Fibroblast of skin of left biceps (primary cell): ENCODE measurements at regions not wholly inside any gene's neighbourhood (a gene's known extent, or its start where the extent isn't known, plus 50 kb on each side); places are given as distances from the start of the nearest gene placed in this dataset.

Experiments used
- DNase-seq, 2 experiments: peaks; one replicate each; pipeline ENCODE4 v3.0.0-alpha.2; 2013; ENCODE audit warnings: low read depth in 2 of 2

DNA sequence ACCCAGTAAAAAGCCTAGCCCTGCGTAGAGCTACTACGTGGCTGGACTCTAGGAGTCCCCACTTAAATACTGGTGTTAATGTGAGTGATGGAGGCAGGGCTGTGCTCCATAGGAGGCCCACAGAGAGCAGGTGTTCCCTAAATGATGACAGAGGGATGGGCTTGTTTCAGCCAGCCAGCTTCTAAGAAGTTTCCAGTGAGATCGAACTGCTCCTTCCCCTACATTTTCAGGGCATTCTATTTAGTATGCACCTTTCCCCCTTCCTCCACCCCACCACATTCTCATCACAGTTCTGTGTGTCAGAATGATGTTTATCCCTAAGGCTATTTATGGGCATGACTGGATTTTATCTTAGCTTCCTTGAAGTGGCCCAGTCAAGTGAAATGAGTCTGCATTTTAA is 213.0 kb downstream of the TRIB2 start:
- no peak for DNase-seq

DNA sequence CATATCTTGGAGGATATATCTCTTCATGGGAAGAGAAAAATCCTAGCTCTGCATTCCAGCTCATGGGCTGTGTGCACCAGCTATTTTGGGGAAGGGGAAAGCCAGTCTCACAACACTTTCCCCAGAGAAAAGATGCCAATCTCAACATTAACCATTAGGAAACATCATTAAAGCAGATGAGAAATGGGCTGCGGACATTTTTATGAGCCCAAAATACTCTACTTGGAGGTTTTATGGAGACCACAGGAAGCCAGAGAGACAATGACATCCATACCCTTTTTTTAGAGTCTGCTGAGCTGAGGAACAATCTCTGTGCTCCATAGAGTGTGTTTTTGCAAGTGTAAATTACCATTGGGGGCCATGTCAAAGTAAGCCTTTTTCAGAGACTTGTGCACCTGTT is 213.7 kb downstream of the TRIB2 start:
- DNase-seq = no peak

DNA sequence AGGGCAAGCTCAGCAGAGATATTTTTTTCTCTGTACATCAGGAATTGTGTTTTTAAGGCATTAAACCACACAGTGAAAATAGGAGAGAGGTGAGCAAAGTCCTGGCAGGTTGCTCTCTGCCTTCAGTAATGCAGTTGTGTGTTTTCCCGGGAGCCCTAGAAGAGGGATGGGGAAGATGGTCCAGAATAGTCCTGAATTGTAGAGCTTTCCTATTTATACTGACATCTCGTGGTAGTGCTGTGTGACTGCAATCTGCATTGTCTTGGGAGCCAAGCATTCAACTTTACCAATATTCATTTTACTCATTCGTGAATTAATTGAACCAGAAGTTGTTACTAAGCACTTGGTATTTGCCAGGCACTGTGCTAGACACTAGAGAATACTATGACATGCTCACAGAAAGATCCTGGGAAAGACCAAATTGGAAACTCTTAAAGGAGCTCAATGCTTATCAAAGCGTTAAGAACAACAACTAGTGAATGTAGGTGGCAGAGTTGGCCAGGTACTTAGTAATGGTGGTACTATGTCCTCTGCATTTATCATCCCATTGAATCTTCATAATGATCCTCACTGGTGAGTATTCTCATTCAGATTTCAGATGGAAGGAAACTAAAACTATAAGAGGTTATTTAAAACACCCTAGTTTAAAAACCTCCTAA is 214.6 kb downstream of the TRIB2 start:
- no peak for DNase-seq

DNA sequence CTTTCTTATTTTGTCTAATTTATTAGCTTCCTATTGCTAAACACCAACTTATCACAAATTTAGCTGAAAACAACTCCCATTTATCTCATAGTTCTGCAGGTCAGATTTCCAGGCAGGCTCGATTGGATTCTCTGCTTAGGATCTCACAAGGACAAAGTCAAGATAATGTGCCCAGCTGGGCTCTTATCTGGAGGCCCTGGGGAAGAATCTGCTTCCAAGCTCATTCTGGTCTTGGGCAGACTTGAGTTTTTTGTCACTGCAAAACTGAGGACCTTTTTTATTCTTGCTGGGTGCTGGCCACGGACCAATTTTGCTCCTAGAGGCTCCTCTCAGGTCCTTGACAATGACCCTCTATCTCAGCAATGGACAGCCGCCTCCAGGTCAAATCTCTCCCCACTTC is 215.5 kb downstream of the TRIB2 start:
- no peak for DNase-seq

DNA sequence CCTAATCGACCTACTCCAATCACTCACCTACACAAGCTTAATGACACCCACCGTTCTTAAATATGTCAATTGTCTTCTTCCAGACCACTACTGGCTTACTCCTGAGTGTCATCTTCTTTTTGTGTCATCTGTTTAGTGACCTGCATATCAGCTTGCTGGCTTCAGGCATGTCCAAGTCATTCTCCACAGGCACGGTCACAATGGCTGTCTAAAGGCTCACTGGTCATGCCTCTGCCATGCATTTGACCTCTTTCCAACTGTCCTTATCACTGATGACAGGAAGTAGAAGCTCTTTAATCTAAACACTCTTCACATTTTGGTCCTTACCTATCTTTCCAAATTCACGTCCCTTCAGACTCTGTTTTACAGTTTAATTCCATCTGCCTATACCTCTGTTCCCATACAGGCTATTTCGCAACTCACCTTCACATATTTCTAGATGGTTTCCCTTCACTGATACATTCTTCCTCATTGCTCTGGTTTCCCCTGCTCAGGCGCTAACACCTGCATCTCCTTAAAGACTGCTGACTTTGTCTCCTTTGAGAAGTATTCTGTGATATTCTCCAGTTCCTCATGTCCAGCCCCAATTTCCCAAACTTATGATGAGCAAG is 217.5 kb downstream of the TRIB2 start:
- no peak for DNase-seq

DNA sequence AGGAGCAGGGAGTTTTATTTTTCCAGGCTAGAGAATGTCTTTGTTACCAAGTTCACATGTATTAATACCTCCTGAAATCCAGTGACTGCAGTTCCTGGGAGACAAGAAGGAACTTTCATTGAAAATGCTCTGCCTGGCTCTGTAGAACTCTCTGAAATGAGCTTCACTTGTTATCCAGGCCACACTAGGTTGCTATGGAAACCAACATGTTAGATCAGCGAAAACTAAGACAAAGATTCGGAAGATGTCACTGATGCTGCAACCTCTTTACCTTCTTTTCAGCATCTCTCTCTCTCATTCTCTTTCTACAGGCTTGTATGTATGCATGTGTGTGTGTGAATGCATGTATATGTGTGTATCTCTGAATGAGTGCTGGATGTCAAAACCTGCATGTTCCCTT is 218.5 kb downstream of the TRIB2 start:
- no peak for DNase-seq

DNA sequence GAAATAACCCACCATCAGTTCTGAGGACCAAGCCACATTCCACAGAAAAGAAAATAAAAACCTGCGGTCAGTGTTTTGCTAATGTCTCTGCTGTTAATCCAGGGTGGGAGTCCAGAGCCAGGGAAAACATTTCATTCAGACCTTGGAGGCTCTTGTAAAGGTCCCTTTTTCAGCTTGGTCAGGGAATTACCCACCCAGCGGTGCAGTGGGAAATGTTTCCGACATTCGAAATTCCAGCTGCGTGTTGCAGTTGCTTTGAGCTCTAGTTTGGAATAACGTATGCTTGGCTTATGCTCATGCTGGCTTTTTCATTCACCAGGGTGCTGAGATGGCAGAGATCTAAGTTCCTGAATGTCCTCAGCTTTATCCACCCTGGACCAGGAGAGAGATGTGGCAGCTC is 219.1 kb downstream of the TRIB2 start:
- DNase-seq = no peak

DNA sequence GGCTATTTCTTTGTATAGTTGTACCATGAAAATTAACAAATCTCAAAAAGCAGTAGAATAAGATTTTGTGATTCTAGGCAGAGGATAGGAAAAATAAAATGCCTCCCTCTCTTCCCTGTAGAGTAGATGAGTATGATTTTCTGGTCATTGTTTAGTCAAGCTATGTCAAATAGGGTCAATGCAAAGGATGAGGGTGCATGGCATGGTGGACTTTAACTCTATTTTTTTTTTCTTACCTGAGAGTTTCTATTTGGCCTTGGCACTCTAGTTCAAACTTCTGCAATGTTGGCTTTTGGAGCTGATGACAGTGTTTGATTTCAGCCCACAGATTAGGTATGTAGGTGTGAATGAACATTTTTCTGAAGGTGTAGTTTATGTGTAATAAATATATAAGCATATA is 224.5 kb downstream of the TRIB2 start:
- no peak for DNase-seq

DNA sequence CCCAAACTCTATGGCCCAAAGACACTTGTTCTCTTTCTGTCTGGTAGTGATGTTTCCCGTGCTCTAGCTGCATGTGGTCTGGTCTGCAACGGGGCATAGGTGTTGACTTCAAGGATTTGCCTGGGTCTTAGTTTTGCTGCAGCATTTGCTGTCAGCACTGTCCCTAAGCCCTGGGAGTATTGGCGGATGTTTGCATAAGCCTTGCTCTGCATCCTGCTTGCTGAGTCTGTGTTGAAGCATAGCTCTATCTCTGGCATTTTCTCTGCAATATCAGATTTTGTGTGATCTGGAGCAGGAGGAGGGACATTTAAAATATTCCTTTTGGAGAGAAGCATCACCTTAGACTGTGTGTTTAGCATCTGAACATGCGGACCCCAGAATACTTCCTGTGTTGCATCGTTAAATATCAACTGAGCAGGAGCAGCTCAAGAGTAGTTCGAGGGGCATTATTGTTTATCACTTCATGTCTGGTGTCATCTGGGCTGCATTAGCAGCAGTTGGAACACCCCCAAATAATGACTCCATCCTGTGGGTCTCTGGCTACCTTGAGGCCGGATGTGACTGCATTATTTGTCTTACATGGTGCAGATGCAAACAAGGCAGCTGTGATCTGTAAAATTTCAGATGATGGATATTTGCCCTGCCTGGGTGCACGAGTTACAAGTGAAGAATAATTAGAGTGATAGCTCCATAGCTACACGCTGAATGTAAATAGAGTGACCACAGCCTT is 231.7 kb downstream of the TRIB2 start:
- peak in 1 of 2 experiments; percentile 45 for DNase-seq

DNA sequence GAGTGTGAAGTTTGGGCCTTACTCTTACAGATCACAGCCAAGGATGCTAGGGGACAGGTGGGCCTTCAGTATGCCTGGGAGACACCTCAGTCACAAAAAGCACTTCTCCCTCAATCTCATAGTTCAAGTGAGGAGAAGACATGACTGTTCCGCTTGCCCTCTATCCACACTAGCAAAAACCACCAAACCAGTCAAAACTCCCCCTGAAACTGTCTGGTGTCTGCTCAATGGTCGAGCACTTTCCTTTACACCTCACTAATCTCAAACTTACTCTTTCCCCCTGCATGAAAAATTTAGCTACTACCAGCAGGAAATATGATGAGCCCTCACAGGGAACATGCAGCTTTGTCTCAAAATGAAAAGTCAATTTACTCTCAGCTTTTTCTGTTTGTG is 232.2 kb downstream of the TRIB2 start:
- DNase-seq = no peak

DNA sequence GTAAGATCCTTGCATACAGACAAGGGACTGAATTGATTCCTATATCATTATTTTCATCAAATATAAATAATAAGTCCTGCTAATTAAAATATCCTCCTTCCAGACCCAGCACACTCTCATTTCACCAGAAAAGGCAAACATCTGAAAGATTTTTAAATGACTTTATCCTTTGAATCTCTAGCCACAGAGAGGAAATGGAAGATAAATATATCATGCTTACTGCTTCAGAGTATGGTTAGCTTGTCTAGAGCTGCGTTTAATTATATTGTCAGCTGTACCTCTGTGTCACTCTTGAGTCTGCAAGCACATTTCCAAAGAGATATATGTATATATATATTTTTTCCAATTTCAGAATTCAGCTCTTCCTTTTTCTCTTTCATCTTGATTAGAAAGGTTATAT is 232.7 kb downstream of the TRIB2 start:
- no peak for DNase-seq

DNA sequence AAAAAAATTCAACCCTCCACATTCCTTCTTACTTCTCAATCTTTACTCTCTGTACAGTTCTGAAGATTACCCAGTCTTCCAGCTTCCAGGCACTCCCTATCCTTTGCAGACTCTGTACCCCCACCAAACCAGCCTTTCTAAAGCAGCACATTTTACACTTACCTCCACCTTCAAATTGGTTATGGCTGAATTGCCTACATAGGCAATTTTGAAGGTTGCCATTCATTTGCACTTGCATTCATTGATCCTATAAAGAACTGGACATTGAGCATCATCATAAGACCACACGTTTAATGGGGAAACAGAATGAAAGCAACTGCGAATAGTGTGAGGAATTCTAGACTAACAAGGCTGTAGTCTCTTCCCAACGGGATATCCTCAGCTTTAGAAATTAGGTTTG is 233.4 kb downstream of the TRIB2 start:
- no peak for DNase-seq

DNA sequence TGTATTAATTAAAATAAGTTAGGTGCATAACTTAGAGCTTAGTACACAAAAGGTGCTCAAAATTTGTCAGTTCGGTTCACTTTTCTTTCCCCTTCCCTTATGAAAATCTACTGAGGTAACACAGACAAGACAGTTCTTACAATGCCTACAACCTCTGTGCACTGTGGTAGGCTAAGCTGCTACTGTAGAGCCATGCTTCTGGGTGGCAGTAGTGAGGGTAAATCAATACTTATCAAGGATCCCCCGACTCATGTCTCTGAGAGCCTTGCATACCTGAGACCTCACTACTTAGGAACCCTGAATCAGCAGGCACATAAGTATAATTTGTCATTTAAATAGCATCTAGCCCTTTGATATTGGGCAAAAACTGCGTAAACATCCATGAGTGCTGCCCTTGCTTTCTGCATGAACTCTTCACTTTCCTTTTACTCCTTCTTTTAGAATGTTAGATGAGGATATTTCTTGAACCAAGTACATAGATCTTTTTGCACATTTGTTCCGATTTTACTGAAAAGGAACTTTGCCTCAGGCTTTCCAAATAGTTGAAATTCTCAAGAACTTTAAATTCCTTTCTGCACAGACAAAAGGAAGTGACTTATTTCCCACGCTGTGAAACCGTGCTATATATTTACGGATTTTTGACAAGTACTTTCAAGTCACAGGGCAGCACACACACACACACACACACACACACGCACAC is 234.4 kb downstream of the TRIB2 start:
- DNase-seq = peak; percentile 41 to 50

DNA sequence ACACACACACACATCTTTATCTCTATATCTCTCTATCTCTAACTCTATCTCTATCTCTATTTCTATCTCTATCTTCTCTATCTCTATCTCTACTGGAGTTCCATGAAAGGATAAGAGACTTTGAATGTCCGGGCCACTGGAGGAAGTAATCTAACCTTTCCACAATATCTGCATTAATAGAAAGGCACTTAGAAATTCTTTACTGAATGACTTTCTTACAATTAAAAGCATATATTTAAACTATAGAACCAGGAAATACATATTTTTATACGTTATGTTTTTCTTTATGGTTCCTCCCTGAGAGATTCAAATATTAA is 234.9 kb downstream of the TRIB2 start:
- DNase-seq = no peak

DNA sequence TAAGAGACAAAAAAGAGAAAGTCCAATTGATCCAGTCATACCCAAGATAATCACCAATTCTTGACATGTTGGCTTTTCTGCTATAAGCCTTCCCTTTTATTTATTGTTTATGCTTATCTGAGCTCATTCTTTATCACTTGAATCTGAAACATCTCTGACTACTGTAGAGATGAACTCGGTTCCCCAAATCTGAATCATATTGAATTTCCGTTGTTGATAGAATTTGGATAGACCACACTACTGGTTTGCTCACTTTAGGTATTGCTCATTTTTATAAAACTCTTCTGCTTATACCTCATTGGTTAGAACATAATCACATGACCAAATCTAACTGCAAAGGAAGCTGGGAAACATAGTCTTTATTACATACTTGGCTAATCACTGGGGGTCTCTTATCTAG is 236.9 kb downstream of the TRIB2 start:
- no peak for DNase-seq

DNA sequence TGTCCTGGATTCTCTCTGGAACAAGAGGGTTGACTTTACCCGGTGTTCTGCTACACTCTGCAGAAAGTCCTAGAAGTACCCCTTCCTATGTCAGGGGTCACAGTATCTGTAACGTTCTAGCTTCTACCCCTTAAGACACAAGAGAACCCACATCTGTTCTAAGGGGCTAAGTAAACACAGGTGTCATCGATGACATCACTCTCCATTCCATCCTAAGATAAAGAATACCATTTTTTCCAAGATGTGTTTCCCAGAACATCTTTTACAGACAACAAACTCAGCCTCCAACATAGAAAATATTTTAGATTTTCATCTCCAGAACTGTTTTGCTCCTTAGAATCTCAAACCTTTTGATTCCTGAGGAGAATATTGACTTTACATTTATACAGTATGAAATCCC is 239.1 kb downstream of the TRIB2 start:
- no peak for DNase-seq

DNA sequence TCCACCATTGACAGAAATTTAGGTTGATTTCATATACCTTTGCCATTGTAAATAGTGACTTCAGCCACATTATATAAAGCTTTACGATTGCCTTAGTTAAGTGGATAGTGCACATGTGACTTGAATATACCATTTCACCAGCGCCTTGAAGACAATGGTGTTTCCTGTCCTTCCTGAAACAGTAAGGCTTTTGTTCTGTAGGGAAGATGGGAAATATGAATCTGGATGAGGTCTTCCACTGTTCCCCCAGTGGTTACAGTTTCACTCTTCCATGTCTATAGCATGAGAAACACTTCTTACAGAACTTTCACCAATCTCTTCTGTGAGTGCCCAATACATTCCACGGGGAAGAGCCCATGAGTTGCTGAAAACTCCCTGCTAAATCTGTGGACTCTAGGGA is 240.5 kb downstream of the TRIB2 start:
- DNase-seq = no peak

DNA sequence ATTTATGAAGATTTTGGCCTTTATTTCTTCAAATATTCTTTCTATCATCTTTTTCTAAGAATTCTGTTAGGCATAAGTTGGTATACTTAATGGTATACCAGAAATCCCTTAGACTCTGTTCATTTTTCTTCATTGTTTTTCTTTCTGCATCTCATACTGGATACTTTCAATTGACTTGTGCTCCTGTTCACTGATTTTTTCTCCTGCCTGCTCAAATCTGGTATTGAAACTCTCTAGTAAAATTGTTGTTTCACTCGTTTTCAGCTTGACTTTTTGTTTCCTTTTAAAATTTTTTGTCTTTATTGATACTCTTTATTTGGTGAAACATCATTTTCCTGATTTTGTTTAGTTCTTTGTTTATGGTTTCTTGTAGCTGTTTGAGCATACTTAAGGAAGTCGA is 243.2 kb downstream of the TRIB2 start:
- no peak for DNase-seq

DNA sequence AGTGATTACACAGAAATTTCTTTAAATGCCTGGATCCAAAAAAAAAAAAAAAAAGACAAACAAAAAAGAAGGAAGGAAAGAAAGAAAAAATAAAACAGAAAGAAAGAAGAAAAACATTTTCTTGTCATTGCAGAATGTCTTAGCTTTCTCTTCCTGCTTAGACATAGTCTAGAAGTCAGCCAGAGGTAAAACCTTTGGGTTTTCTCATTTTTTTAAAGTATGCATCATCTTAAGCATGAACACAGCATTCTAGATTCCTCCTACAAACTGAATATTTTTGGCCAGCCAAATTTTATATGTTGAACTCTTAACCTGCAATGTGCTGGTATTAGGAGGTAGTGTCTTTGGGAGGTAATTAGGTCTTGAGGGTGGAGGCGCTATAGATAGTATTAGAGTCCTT is 243.9 kb downstream of the TRIB2 start:
- DNase-seq = no peak

DNA sequence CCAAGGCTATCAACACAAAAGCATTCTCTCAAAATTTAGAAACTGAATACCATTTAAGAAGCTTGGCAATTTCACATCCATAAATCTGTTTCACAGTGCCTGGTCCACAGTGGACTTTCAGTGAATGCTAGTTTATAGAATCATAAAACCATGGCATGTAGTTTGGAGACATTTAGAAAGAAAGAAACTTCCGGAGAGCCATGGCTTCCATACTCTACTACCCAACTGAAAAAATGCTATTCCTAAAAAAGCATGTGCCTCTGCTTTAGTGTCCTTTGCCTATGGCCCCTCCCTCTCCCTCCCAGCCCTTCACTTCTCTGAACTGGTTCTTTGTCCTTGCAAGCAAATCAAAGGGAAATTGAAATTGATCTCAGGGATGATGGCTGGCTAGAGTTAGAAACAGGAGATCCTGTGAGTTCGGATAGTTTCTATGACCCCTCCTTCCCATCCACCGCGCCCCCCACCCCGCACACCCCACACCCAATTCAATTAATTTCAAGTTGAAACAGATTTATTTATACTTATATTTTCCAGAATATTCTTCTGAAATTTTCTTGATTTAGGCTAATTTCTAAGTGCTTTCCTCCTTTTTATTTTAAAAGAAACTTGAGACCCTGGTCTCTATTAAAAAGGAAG is 248.3 kb downstream of the TRIB2 start:
- no peak for DNase-seq

DNA sequence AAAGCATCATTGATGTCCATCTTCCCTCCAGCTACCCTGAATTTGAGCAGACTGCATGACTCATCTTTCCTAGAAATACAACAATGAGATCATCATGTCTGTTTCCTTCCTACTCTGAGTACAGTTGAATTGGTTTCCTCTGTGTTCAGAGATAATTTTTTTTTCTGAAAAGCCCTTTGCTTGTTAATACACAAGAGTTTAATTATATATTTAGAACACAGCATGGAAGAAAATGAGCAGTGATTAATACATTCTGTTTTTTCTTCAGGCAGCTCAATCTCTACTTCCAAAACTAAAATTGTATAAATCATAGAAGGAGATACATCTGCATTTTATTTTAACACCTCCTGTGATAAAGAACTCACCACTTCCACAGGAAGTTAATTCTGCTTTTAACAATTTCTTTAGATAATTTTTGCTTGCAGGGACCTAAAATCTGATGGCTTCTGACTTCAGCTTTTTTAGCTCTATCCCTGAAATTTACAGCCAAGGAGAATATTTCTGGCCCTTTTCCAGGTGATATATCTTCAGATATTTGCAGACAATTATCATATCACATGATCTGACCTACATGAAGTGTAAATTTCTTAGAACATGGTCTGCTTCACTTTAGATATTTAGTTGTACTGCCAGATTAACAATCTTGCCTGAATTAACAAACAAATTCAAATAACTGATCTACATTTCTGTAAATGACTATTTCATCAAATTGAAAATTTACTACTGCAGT is 249.0 kb downstream of the TRIB2 start:
- peak in 1 of 2 experiments; percentile 32 for DNase-seq

DNA sequence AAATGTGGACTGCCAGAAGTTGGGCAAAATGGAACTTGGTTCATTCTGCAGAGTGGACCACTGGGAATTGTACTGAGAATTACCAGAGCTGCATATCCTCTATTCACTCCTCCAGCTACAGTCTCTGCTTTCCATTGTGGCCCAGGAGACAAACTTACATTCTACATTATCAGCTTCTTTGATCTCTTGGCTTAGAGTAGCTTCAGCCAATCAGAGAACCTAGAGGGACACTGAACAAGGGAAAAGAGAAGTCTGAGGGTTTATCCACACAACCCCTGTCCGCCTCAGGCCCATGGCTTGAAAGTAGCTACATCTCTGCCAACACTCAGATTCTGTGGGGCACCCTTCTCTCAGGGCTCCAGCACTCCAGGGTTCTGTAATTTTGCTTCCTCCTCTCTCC is 251.1 kb downstream of the TRIB2 start:
- no peak for DNase-seq
